ENCODE measurements at regions not wholly inside any gene's neighbourhood (a gene's known extent, or its start where the extent isn't known, plus 50 kb on each side); places are given as distances from the start of the nearest gene placed in this dataset.

- no peak for TF ChIP-seq CTCF (IDR thresholded peaks at IDR 0.05; ENCODE audit: insufficient read depth, low read length, missing control alignments)
- CTCF ChIA-PET = no interaction called here
- POLR2A ChIA-PET = no interaction called here
These were observed 402.2 kb downstream of the SFMBT2 start for GRCh38 chr10:7008645-7009044.

GRCh38 chr10:7007600-7008190 lies 403.1 kb downstream of the SFMBT2 start:
- CTCF ChIA-PET = no interaction called here
- POLR2A ChIA-PET = no interaction called here
- DNase-seq (ENCODE audit: low read depth, low spot score) = no peak
- no peak for TF ChIP-seq CTCF (IDR thresholded peaks at IDR 0.05; ENCODE audit: insufficient read depth, low read length, missing control alignments)
- no peak overlapping the region for H3K4me3 ChIP-seq (ENCODE audit: low read depth, low read length)

More at GRCh38 chr10:7008645-7009044, 402.2 kb downstream of the SFMBT2 start:
- DNase-seq (ENCODE audit: low read depth, low spot score) = no peak
- H3K4me3 ChIP-seq (ENCODE audit: low read depth, low read length) = no peak overlapping the region

GRCh38 chr10:7006566-7006965 lies 404.3 kb downstream of the SFMBT2 start:
- CTCF ChIA-PET = interaction anchor here (0.7 kb wide), 1 partner anchor 21 kb away, joined by 3 read pairs; no protein-coding TSS in a partner anchor
- no peak overlapping the region for H3K4me3 ChIP-seq (ENCODE audit: low read depth, low read length)
- POLR2A ChIA-PET = no interaction called here
- DNase-seq (ENCODE audit: low read depth, low spot score) = no peak
- TF ChIP-seq CTCF (IDR thresholded peaks at IDR 0.05; ENCODE audit: insufficient read depth, low read length, missing control alignments) = no peak

- ChIA-PET CTCF (interaction anchor here (0.7 kb wide), 1 partner anchor 24 kb away, joined by 3 read pairs; no protein-coding TSS in a partner anchor), POLR2A (no interaction called here)
- no peak for DNase-seq (ENCODE audit: low read depth, low spot score)
- H3K4me3 ChIP-seq (ENCODE audit: low read depth, low read length) = no peak overlapping the region
- TF ChIP-seq CTCF (IDR thresholded peaks at IDR 0.05; ENCODE audit: insufficient read depth, low read length, missing control alignments) = no peak
These were observed 406.9 kb downstream of the SFMBT2 start for GRCh38 chr10:7003831-7004395.

GRCh38 chr10:7000061-7000460 lies 410.8 kb downstream of the SFMBT2 start:
- TF ChIP-seq CTCF (IDR thresholded peaks at IDR 0.05; ENCODE audit: insufficient read depth, low read length, missing control alignments) = no peak
- DNase-seq (ENCODE audit: low read depth, low spot score) = no peak
- H3K4me3 ChIP-seq (ENCODE audit: low read depth, low read length) = no peak overlapping the region
- CTCF ChIA-PET = no interaction called here
- POLR2A ChIA-PET = no interaction called here

- no peak for DNase-seq (ENCODE audit: low read depth, low spot score)
- no peak overlapping the region for H3K4me3 ChIP-seq (ENCODE audit: low read depth, low read length)
- CTCF ChIA-PET = no interaction called here
- POLR2A ChIA-PET = no interaction called here
- TF ChIP-seq CTCF (IDR thresholded peaks at IDR 0.05; ENCODE audit: insufficient read depth, low read length, missing control alignments) = no peak
These were observed 411.5 kb downstream of the SFMBT2 start for GRCh38 chr10:6999232-6999925.
